HepG2 (cell line): ENCODE measurements at regions not wholly inside any gene's neighbourhood (a gene's known extent, or its start where the extent isn't known, plus 50 kb on each side); places are given as distances from the start of the nearest gene placed in this dataset.

Experiments used
- ATAC-seq: fragments of 200-7000 bp; cut with Tn5 transposase; 3 replicates; pipeline ENCODE4 v1.9.1; 2020; ENCODE audit warnings: mild to moderate bottlenecking, moderate library complexity
- BruUV-seq: library from RNA; stranded (reverse); fragments of 400-500 nt; replicated peaks from 2 replicates; lab custom pipeline; 2021; lab: Mats Ljungman, UMichigan
- CTCF ChIA-PET: fragments of 300-600 bp; formaldehyde crosslinking; extraction: SDS; loops from one replicate; lab custom pipeline; 2021; ENCODE audit warnings: low total read pairs, inconsistent platforms, low intra/inter-chr PET ratio; lab: Yijun Ruan, JAX
- POLR2A ChIA-PET: fragments of 350-600 bp; sonication (Branson Sonifier 250); formaldehyde crosslinking; loops from one replicate; lab custom pipeline; 2020; ENCODE audit warnings: antibody characterized with exemption, inconsistent platforms; lab: Yijun Ruan, JAX
- DNase-seq: peaks from one replicate; pipeline ENCODE4 v3.0.0-alpha.2; 2015; ENCODE audit warnings: low spot score
- FAIRE-seq: peaks from 3 replicates; lab custom pipeline; 2011; peaks lifted over from hg19 to GRCh38; lab: Jason Lieb, UNC
- H2AFZ ChIP-seq: one replicate; pipeline ENCODE4 v1.6.1; 2011; ENCODE audit warnings: low read length, inconsistent platforms
- H3K27ac ChIP-seq: fragments of 300-600 bp; 3 replicates; pipeline ENCODE4 v1.8.0; 2011; ENCODE audit warnings: mixed run types, mild to moderate bottlenecking, mixed read lengths, low read length, inconsistent platforms; ENCODE audit not compliant: insufficient read depth; ENCODE audit errors: extremely low read length
- H3K27me3 ChIP-seq, 2 experiments: fragments of 200-600 bp in 1 of 2; 2 replicates in 1 of 2; 3 replicates in 1 of 2; pipeline versions ENCODE4 v1.6.0 to v1.8.0; 2011; ENCODE audit warnings: low read length in 2 of 2, mild to moderate bottlenecking in 2 of 2, moderate library complexity in 2 of 2, inconsistent platforms in 1 of 2; ENCODE audit not compliant: insufficient read depth in 2 of 2, control insufficient read depth in 1 of 2
- H3K36me3 ChIP-seq, 2 experiments: fragments of 200-600 bp in 1 of 2; replicated peaks in 1 of 2; 2 replicates in 1 of 2; 3 replicates in 1 of 2; pipeline versions ENCODE4 v1.5.1 to v1.8.0; 2011; ENCODE audit warnings: low read length in 2 of 2, inconsistent platforms in 1 of 2; ENCODE audit not compliant: insufficient read depth in 2 of 2, control insufficient read depth in 1 of 2
- H3K4me1 ChIP-seq: 2 replicates; pipeline ENCODE4 v1.5.1; 2012; ENCODE audit warnings: low read length, inconsistent platforms; ENCODE audit not compliant: insufficient read depth
- H3K4me2 ChIP-seq: 2 replicates; pipeline ENCODE4 v1.6.0; 2011; ENCODE audit warnings: low read depth, low read length, inconsistent platforms
- H3K4me3 ChIP-seq, 3 experiments: fragments of 200-600 bp in 1 of 3; sonication (generic), shearing (Covaris generic) in 1 of 3; replicated peaks in 1 of 3; 2 replicates each; pipeline ENCODE4 v1.5.1; 2011 to 2016; ENCODE audit warnings: low read length in 3 of 3, inconsistent platforms in 2 of 3, low read depth in 2 of 3, mild to moderate bottlenecking in 2 of 3, control low read depth in 1 of 3, mixed read lengths in 1 of 3; ENCODE audit not compliant: insufficient read depth in 1 of 3
- H3K79me2 ChIP-seq: one replicate; pipeline ENCODE4 v1.6.1; 2011; ENCODE audit warnings: low read length, inconsistent platforms; ENCODE audit not compliant: insufficient read depth
- H3K9ac ChIP-seq: 2 replicates; pipeline ENCODE4 v1.6.0; 2011; ENCODE audit warnings: mild to moderate bottlenecking, low read depth, low read length, inconsistent platforms; ENCODE audit not compliant: insufficient read depth
- H3K9me3 ChIP-seq: 2 replicates; pipeline ENCODE4 v1.5.1; 2012; ENCODE audit warnings: mild to moderate bottlenecking, low read length
- H4K20me1 ChIP-seq: 2 replicates; pipeline ENCODE4 v1.6.0; 2011; ENCODE audit warnings: inconsistent platforms, mild to moderate bottlenecking, low read length, moderate library complexity; ENCODE audit not compliant: insufficient read depth
- FOXA1 ChIP-seq, 2 experiments: fragments of 450-650 bp in 1 of 2; sonication (generic) in 1 of 2; formaldehyde crosslinking in 1 of 2; IDR thresholded peaks; 2 replicates each; pipeline versions ENCODE4 v1.4.0 to v1.6.1; 2016 to 2020; ENCODE audit warnings: missing genetic modification reagents in 1 of 2
- RBFOX2 ChIP-seq: fragments of 200-400 bp; formaldehyde crosslinking; IDR thresholded peaks from 2 replicates; pipeline ENCODE4 v1.6.1; 2017; ENCODE audit warnings: low read depth, mild to moderate bottlenecking, low read length
- ZNF12 ChIP-seq: sonication (generic); formaldehyde crosslinking; IDR thresholded peaks from 2 replicates; pipeline ENCODE4 v1.5.0; 2020; ENCODE audit warnings: missing genetic modification reagents
- ZNF430 ChIP-seq: sonication (generic); formaldehyde crosslinking; IDR thresholded peaks from 2 replicates; pipeline ENCODE4 v1.9.0; 2021; ENCODE audit warnings: mild to moderate bottlenecking, missing genetic modification reagents
- ZNF44 ChIP-seq: sonication (generic); formaldehyde crosslinking; IDR thresholded peaks from 2 replicates; pipeline ENCODE4 v1.5.1; 2020; ENCODE audit warnings: mild to moderate bottlenecking, missing genetic modification reagents
- ZNF766 ChIP-seq: sonication (generic); formaldehyde crosslinking; IDR thresholded peaks from 2 replicates; pipeline ENCODE4 v1.5.0; 2020; ENCODE audit warnings: missing genetic modification reagents, borderline replicate concordance
- ZSCAN30 ChIP-seq: sonication (generic); formaldehyde crosslinking; IDR thresholded peaks from 2 replicates; pipeline ENCODE4 v1.5.0; 2020; ENCODE audit warnings: mild to moderate bottlenecking, missing genetic modification reagents
- WGBS: methylation state at CpG from one replicate; pipeline ENCODE4 v1.1.6; 2017; ENCODE audit warnings: low lambda C conversion rate; 5-methylcytosine and 5-hydroxymethylcytosine counted together
- in situ Hi-C: cut with HindIII; loops from 2 replicates; pipeline ENCODE4 v1.10.0; 2017; ENCODE audit warnings: low pct_unique_long_range_greater_than_20kb; ENCODE audit not compliant: extremely low pct_ligation_motif_present
- intact Hi-C: fragments of 100-400 bp; cut with micrococcal nuclease; formaldehyde crosslinking; loops from one replicate; pipeline ENCODE4 v1.10.0; 2022; ENCODE audit not compliant: unreplicated experiment
- TF ChIP-seq, protein P1 (sequence below): sonication (generic); formaldehyde crosslinking; IDR thresholded peaks from 2 replicates; pipeline ENCODE4 v1.5.0; 2020; ENCODE audit warnings: missing genetic modification reagents
- TF ChIP-seq, protein P2 (sequence below): sonication (generic); formaldehyde crosslinking; IDR thresholded peaks from 2 replicates; pipeline ENCODE4 v1.9.0; 2021; ENCODE audit warnings: missing genetic modification reagents, mild to moderate bottlenecking, borderline replicate concordance

DNA sequence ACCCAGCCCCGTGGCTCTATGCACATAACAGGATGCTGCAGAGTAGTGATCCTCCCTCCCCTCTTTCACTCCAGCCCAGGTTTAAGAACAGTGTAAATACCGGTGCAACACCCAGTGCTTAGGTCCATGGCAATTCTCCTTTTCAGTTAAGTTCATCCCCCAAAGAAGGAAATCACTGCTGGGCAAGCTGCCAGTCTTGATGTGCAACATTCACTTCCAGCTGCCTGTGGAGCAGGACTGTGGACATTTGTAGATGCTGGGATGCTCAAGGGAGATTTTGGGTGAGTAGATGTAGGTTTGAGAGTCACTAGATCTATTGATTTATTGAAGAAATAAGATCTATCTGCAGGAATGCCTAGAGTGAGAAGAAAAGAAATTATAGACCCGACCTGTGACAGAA is 294.3 kb upstream of the KIAA1217 start (continued):
- TF ChIP-seq, protein P1, sequence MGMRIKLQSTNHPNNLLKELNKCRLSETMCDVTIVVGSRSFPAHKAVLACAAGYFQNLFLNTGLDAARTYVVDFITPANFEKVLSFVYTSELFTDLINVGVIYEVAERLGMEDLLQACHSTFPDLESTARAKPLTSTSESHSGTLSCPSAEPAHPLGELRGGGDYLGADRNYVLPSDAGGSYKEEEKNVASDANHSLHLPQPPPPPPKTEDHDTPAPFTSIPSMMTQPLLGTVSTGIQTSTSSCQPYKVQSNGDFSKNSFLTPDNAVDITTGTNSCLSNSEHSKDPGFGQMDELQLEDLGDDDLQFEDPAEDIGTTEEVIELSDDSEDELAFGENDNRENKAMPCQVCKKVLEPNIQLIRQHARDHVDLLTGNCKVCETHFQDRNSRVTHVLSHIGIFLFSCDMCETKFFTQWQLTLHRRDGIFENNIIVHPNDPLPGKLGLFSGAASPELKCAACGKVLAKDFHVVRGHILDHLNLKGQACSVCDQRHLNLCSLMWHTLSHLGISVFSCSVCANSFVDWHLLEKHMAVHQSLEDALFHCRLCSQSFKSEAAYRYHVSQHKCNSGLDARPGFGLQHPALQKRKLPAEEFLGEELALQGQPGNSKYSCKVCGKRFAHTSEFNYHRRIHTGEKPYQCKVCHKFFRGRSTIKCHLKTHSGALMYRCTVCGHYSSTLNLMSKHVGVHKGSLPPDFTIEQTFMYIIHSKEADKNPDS (CRISPR knock-in tag) = no peak
- TF ChIP-seq FOXA1 (IDR thresholded peaks at IDR 0.05) = no peak
- TF ChIP-seq FOXA1 (CRISPR knock-in tag; IDR thresholded peaks at IDR 0.05) = no peak
- no peak for TF ChIP-seq ZNF430 (CRISPR knock-in tag)
- TF ChIP-seq, protein P2, sequence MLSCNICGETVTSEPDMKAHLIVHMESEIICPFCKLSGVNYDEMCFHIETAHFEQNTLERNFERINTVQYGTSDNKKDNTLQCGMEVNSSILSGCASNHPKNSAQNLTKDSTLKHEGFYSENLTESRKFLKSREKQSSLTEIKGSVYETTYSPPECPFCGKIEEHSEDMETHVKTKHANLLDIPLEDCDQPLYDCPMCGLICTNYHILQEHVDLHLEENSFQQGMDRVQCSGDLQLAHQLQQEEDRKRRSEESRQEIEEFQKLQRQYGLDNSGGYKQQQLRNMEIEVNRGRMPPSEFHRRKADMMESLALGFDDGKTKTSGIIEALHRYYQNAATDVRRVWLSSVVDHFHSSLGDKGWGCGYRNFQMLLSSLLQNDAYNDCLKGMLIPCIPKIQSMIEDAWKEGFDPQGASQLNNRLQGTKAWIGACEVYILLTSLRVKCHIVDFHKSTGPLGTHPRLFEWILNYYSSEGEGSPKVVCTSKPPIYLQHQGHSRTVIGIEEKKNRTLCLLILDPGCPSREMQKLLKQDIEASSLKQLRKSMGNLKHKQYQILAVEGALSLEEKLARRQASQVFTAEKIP (CRISPR knock-in tag) = no peak
- no peak for TF ChIP-seq ZNF44 (CRISPR knock-in tag)
- TF ChIP-seq ZNF766 (CRISPR knock-in tag) = no peak

DNA sequence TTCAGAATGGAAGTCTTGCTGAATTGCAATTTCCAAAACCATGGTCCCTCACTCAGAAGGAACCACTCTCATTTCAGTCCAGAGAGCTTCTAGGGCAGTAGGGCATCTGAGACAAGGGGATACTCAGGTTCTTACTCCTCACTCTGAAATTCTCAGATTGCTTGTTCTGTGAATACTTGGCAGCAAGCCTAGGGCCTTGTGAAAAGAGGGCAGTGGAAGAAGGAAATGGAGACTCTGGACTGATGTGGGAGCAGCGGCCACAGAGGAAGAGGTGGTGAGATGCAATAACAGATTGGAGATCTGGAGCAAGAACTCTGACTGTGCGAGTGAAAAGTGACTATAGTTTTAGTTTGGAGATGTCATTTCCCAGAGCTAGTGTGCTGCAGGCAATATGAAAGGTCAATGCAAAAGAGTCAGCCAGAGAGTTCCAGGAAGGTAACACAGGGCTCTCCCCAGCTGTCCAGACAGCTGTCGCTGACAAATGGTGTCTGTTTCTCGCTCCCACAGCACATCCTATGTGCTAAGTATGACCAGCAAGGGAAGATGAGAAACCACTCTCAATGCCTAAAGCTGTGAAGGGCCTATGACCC is 291.6 kb upstream of the KIAA1217 start:
- no TSS peak for BruUV-seq
- ChIA-PET CTCF (no interaction called here), POLR2A (no interaction called here)
- Histone ChIP-seq H3K27me3 (0 out of 5 replicates have a peak, but pooled peaks cover 0 to 5% of the 10 kb centered on the region in 2 experiments), H3K9ac (no peak overlapping the region), H3K79me2 (no peaks in the 10 kb centered on the region), H4K20me1 (no peaks in the 10 kb centered on the region), H3K4me3 (no peak overlapping the region), H3K4me1 (no peaks in the 10 kb centered on the region), H2AFZ (no peak overlapping the region), H3K4me2 (no peak overlapping the region), H3K36me3 (no peaks in the 10 kb centered on the region), H3K27ac (no peak overlapping the region), H3K9me3 (no peaks in the 10 kb centered on the region)
- in situ Hi-C loops = no loop called here
- TF ChIP-seq RBFOX2 = no peak
- no peak for TF ChIP-seq ZSCAN30 (CRISPR knock-in tag)
- TF ChIP-seq ZNF12 (CRISPR knock-in tag) = no peak
- no peak for FAIRE-seq
- DNase-seq = no peak
- WGBS = 2% methylated on average over 3 of the region's 4 CpGs
- no peak for ATAC-seq
- intact Hi-C loops = no loop called here
